ENCODE measurements at regions not wholly inside any gene's neighbourhood (a gene's known extent, or its start where the extent isn't known, plus 50 kb on each side); places are given as distances from the start of the nearest gene placed in this dataset.
"Not testable (repeated sequence)": the region's sequence is repeated elsewhere in the genome, so short reads cannot be mapped to it uniquely, and the experiment has no call there.

DNA sequence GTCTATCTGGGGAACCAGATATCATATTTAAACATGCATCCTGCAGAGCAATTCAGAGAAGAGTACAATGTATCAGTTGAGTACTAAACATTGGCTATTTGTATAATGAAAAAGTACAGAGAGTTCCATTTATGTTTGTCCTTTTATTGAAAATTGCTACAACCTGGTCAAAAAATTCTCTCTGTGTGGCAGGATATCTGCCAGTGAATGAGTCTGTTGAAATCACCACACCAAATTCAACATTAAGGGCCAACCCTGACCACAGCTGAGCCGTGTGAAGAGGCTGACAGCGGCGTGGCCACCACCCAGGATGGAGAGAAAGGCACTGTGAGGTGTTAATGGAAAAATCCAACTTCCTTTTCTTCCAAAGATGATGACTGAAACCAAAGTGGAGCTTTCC is 422.7 kb upstream of the PIK3R1 start:
- Histone ChIP-seq H3K4me1 (ENCODE audit: control insufficient read depth, insufficient read depth, low read length) (no peaks in the 10 kb centered on the region), H3K4me3 (ENCODE audit: low read length) (no peak overlapping the region), H3K27ac (ENCODE audit: low read length) (no peak overlapping the region), H3K9me3 (ENCODE audit: control insufficient read depth, low read length) (no peaks in the 10 kb centered on the region), H3K27me3 (ENCODE audit: control insufficient read depth, insufficient read depth) (no peaks in the 10 kb centered on the region)
- DNase-seq (peak; percentile 73 to 92 (median 84)), ATAC-seq (peak; percentile 87 to 93)
- 65% methylated on average over 3 of the region's 3 CpGs for WGBS
- intact Hi-C loops (cut with DNase I): no loop called here

DNA sequence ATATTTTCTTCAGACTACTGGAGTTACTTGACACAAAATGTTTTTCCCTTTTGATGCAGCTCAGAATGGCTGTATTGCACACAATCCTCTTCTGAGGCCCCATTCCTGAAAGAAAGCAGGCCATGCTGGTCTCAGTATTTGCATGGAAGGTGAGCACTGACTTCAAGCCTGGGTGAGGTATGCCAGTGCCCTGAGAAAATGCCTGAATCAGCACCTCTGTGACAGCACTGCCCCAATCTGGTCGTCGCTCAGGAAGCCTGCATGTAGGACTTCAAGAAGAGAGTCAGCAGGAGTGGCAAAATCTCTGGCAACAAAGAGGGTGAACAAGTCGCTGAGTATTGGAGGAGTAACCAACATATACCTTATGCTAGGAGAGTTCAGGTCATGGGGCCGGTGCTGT is 425.2 kb upstream of the PIK3R1 start:
- no peak overlapping the region for H3K27ac ChIP-seq (ENCODE audit: low read length)
- DNase-seq: no peak
- no peaks in the 10 kb centered on the region for H3K9me3 ChIP-seq (ENCODE audit: control insufficient read depth, low read length)
- no peak overlapping the region for H3K4me3 ChIP-seq (ENCODE audit: low read length)
- intact Hi-C loops (cut with DNase I): no loop called here
- ATAC-seq: no peak
- no peaks in the 10 kb centered on the region for H3K27me3 ChIP-seq (ENCODE audit: control insufficient read depth, insufficient read depth)
- no peaks in the 10 kb centered on the region for H3K4me1 ChIP-seq (ENCODE audit: control insufficient read depth, insufficient read depth, low read length)
- WGBS: 96% methylated on average over 4 of the region's 4 CpGs

DNA sequence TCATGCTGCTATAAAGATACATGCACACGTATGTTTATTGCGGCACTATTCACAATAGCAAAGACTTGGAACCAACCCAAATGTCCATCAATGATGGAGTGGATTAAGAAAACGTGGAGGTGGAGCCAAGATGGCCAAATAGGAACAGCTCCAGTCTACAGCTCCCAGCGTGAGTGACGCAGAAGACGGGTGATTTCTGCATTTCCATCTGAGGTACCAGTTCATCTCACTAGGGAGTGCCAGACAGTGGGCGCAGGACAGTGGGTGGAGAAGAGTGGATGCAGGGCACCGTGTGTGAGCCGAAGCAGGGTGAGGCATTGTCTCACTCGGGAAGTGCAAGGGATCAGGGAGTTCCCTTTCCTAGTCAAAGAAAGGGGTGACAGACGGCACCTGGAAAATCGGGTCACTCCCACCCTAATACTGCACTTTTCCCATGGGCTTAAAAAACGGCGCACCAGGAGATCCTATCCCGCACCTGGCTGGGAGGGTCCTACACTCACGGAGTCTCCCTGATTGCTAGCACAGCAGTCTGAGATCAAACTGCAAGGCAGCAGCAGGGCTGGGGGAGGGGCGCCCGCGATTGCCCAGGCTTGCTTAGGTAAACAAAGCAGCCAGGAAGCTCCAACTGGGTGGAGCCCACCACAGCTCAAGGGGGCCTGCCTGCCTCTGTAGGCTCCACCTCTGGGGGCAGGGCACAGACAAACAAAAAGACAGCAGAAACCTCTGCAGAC is 435.5 kb upstream of the PIK3R1 start:
- H3K9me3 ChIP-seq (ENCODE audit: control insufficient read depth, low read length); ATAC-seq; H3K4me3 ChIP-seq (ENCODE audit: low read length); H3K4me1 ChIP-seq (ENCODE audit: control insufficient read depth, insufficient read depth, low read length); H3K27me3 ChIP-seq (ENCODE audit: control insufficient read depth, insufficient read depth); H3K27ac ChIP-seq (ENCODE audit: low read length); intact Hi-C loops (cut with DNase I): not testable (repeated sequence)
- DNase-seq: peak in 1 of 3 donors; percentile 51
- WGBS: 86% methylated on average over 17 of the region's 19 CpGs

- intact Hi-C loops (cut with DNase I): no loop called here
- Histone ChIP-seq H3K4me1 (ENCODE audit: control insufficient read depth, insufficient read depth, low read length) (peaks cover 3% of the 10 kb centered on the region), H3K27me3 (ENCODE audit: control insufficient read depth, insufficient read depth) (no peaks in the 10 kb centered on the region), H3K27ac (ENCODE audit: low read length) (no peak overlapping the region), H3K9me3 (ENCODE audit: control insufficient read depth, low read length) (no peaks in the 10 kb centered on the region), H3K4me3 (ENCODE audit: low read length) (no peak overlapping the region)
- 70% methylated on average over 2 of the region's 2 CpGs for WGBS
- no peak for DNase-seq
- no peak for ATAC-seq
These were observed 440.8 kb upstream of the PIK3R1 start for GRCh38 chr5:67774786-67775185.

GRCh38 chr5:67774267-67774552 is 441.3 kb upstream of the PIK3R1 start:
- no peak overlapping the region for H3K4me3 ChIP-seq (ENCODE audit: low read length)
- DNase-seq (peak in 2 of 3 donors; percentile 42 to 68), ATAC-seq (peak; percentile 87 to 92)
- 52% methylated on average over 2 of the region's 2 CpGs for WGBS
- peak overlapping the region; percentile 30 for H3K27ac ChIP-seq (ENCODE audit: low read length)
- no peaks in the 10 kb centered on the region for H3K9me3 ChIP-seq (ENCODE audit: control insufficient read depth, low read length)
- no peaks in the 10 kb centered on the region for H3K27me3 ChIP-seq (ENCODE audit: control insufficient read depth, insufficient read depth)
- intact Hi-C loops (cut with DNase I): no loop called here
- peaks cover 3% of the 10 kb centered on the region for H3K4me1 ChIP-seq (ENCODE audit: control insufficient read depth, insufficient read depth, low read length)

DNA sequence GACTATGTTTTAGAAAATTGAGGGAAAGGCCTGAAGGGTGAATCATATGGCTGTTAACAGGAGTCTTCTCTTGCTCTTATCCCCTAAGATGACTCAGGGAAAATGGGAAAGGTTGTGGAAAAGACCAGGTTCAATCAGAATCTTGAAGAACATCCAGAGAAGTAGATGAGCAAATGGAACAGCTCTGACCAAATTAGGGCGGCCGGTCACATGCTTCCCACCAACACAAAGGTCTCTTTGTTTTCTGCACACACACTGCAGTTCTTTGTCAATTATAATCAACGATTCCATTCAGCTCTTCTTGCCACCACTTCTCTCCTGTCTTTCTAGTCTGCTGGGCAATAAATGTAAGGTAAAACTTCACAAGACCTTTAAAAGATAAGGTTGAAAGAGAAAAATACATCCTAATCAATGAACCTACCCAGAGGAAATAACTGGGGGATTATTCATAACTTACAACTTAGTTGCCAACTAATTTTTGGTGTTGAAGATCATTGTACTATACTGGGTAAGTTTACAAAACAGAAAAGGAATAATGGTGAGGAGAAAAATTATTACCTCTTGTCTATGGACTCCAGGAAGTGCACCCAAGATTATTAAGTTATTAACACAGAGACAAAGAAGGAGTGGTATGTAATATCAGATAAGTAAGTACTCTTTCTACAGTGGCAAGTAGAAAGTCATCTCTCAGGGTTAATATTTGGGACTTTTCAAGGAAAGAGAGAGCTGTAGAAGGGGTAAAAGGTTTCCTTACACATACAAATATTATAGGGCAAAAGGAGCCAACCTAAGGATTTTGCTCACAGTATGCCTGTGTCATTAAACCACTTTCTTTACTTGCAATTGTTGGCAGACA is 441.9 kb upstream of the PIK3R1 start:
- Histone ChIP-seq H3K9me3 (ENCODE audit: control insufficient read depth, low read length) (no peaks in the 10 kb centered on the region), H3K4me1 (ENCODE audit: control insufficient read depth, insufficient read depth, low read length) (peaks cover 3% of the 10 kb centered on the region), H3K27me3 (ENCODE audit: control insufficient read depth, insufficient read depth) (no peaks in the 10 kb centered on the region), H3K27ac (ENCODE audit: low read length) (peak overlapping the region; percentile 30), H3K4me3 (ENCODE audit: low read length) (no peak overlapping the region)
- intact Hi-C loops (cut with DNase I): no loop called here
- ATAC-seq: peak; percentile 87 to 90
- WGBS: 58% methylated on average over 3 of the region's 3 CpGs
- DNase-seq: peak; percentile 58 to 82 (median 60)

GRCh38 chr5:67771791-67772190 is 443.8 kb upstream of the PIK3R1 start:
- no peak for ATAC-seq
- DNase-seq: no peak
- 87% methylated on average over 6 of the region's 6 CpGs for WGBS
- intact Hi-C loops (cut with DNase I): no loop called here
- H3K4me1 ChIP-seq (ENCODE audit: control insufficient read depth, insufficient read depth, low read length): peaks cover 3% of the 10 kb centered on the region
- H3K4me3 ChIP-seq (ENCODE audit: low read length): no peak overlapping the region
- no peaks in the 10 kb centered on the region for H3K27me3 ChIP-seq (ENCODE audit: control insufficient read depth, insufficient read depth)
- H3K9me3 ChIP-seq (ENCODE audit: control insufficient read depth, low read length): no peaks in the 10 kb centered on the region
- H3K27ac ChIP-seq (ENCODE audit: low read length): no peak overlapping the region

- H3K4me3 ChIP-seq (ENCODE audit: low read length): no peak overlapping the region
- no peaks in the 10 kb centered on the region for H3K27me3 ChIP-seq (ENCODE audit: control insufficient read depth, insufficient read depth)
- WGBS: 53% methylated on average over 2 of the region's 2 CpGs
- ATAC-seq (no peak), DNase-seq (no peak)
- H3K9me3 ChIP-seq (ENCODE audit: control insufficient read depth, low read length): no peaks in the 10 kb centered on the region
- peaks cover 3% of the 10 kb centered on the region for H3K4me1 ChIP-seq (ENCODE audit: control insufficient read depth, insufficient read depth, low read length)
- no peak overlapping the region for H3K27ac ChIP-seq (ENCODE audit: low read length)
- intact Hi-C loops (cut with DNase I): no loop called here
These were observed 444.3 kb upstream of the PIK3R1 start for GRCh38 chr5:67771221-67771620.

DNA sequence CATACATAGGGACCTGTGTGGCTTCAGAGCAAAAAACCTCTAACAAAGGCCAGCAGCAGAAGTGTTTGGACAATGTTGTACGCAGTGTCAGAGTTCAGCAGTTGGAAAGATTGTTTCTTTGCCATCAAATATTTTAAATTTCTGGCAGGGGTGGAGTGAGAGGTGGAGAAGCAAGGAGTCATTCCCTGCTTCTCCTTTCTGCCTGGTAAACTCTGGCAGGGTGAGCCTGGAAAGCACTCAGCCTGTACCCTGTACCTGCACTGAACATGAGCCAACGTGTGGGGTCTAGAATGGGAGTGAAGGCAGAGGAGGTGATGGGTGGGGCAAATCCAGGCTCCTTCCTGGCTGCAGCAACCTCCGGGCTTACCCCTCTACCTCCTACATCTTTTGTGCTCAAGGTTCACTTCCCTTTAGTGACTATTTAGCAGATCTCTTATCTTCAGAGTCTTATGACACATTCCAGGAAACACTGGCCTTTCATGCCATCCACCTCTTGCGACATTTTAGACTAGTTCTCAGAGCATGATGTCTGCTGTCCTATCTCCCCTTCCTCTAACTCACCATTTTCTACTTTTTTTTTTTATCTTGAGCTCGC is 445.0 kb upstream of the PIK3R1 start:
- H3K27ac ChIP-seq (ENCODE audit: low read length): no peak overlapping the region

GRCh38 chr5:67765697-67766096 is 449.9 kb upstream of the PIK3R1 start:
- Histone ChIP-seq H3K27ac (ENCODE audit: low read length) (no peak overlapping the region), H3K27me3 (ENCODE audit: control insufficient read depth, insufficient read depth) (no peaks in the 10 kb centered on the region), H3K4me3 (ENCODE audit: low read length) (no peak overlapping the region), H3K9me3 (ENCODE audit: control insufficient read depth, low read length) (no peaks in the 10 kb centered on the region), H3K4me1 (ENCODE audit: control insufficient read depth, insufficient read depth, low read length) (peaks cover 3% of the 10 kb centered on the region)
- 77% methylated on average over 2 of the region's 2 CpGs for WGBS
- intact Hi-C loops (cut with DNase I): no loop called here
- no peak for DNase-seq
- no peak for ATAC-seq

More for the DNA sequence above, 445.0 kb upstream of the PIK3R1 start:
- Histone ChIP-seq H3K4me1 (ENCODE audit: control insufficient read depth, insufficient read depth, low read length) (peaks cover 3% of the 10 kb centered on the region), H3K9me3 (ENCODE audit: control insufficient read depth, low read length) (no peaks in the 10 kb centered on the region), H3K27me3 (ENCODE audit: control insufficient read depth, insufficient read depth) (no peaks in the 10 kb centered on the region), H3K4me3 (ENCODE audit: low read length) (no peak overlapping the region)
- intact Hi-C loops (cut with DNase I): no loop called here
- 71% methylated on average over 5 of the region's 5 CpGs for WGBS
- DNase-seq (peak in 1 of 3 donors; percentile 46), ATAC-seq (peak in 1 of 2 donors; percentile 43)

GRCh38 chr5:67757771-67758170 is 457.8 kb upstream of the PIK3R1 start:
- H3K4me1 ChIP-seq (ENCODE audit: control insufficient read depth, insufficient read depth, low read length); ATAC-seq; H3K9me3 ChIP-seq (ENCODE audit: control insufficient read depth, low read length); intact Hi-C loops (cut with DNase I); H3K27ac ChIP-seq (ENCODE audit: low read length); H3K4me3 ChIP-seq (ENCODE audit: low read length); H3K27me3 ChIP-seq (ENCODE audit: control insufficient read depth, insufficient read depth): not testable (repeated sequence)
- WGBS: 97% methylated on average over 10 of the region's 10 CpGs
- DNase-seq: peak in 1 of 3 donors; percentile 39

Data from right cardiac atrium (tissue), 5 donors.